Neural cell (in vitro differentiated cells): ENCODE measurements at regions not wholly inside any gene's neighbourhood (a gene's known extent, or its start where the extent isn't known, plus 50 kb on each side); places are given as distances from the start of the nearest gene placed in this dataset.

Experiments used
- CTCF ChIP-seq: fragments of 450-650 bp; IDR thresholded peaks from 2 replicates; pipeline ENCODE4 v1.5.1; 2014; ENCODE audit warnings: antibody characterized with exemption, mild to moderate bottlenecking, moderate library complexity; ENCODE audit not compliant: poor library complexity, severe bottlenecking
- EP300 ChIP-seq: fragments of 450-650 bp; conservative IDR thresholded peaks from 2 replicates; pipeline ENCODE4 v1.6.1; 2014; ENCODE audit warnings: antibody characterized with exemption, mild to moderate bottlenecking, moderate library complexity; ENCODE audit not compliant: poor library complexity, severe bottlenecking
- EZH2 ChIP-seq: fragments of 200-600, 300-800 bp; shearing (Covaris generic), sonication (generic); IDR thresholded peaks from 2 replicates; pipeline ENCODE4 v1.6.1; 2014; ENCODE audit warnings: antibody characterized with exemption, low read length, borderline replicate concordance, mild to moderate bottlenecking; ENCODE audit not compliant: insufficient read depth, poor library complexity, severe bottlenecking
- RAD21 ChIP-seq: fragments of 450-650 bp; conservative IDR thresholded peaks from 2 replicates; pipeline ENCODE4 v1.6.1; 2014; ENCODE audit warnings: antibody characterized with exemption, mild to moderate bottlenecking, moderate library complexity

DNA sequence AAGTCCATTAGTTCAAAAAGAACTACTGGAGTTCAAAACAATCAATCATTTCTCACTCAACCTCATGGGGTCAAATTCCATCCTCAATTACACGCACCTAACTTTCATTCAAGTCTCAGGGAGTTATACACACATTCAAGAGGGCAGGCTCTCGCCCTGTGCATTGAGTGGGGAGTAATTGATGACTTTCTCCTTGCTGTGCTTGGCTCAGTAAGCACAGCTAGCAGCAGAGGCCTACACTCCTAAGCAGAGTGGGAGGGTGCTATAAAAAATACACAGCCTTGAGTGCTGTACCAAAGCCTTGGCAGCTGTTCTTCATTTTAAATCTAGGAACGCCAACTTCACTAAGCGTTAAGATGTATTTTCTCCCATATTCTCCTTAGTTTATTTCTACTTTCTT, 958.3 kb upstream of the ADGRL3 start:
- TF ChIP-seq CTCF (no peak), EP300 (no peak), RAD21 (no peak), EZH2 (no peak)
